ENCODE measurements at regions not wholly inside any gene's neighbourhood (a gene's known extent, or its start where the extent isn't known, plus 50 kb on each side); places are given as distances from the start of the nearest gene placed in this dataset.
A peak's percentile ranks its signal among the peaks of the same experiment; 100 is the strongest.

DNA sequence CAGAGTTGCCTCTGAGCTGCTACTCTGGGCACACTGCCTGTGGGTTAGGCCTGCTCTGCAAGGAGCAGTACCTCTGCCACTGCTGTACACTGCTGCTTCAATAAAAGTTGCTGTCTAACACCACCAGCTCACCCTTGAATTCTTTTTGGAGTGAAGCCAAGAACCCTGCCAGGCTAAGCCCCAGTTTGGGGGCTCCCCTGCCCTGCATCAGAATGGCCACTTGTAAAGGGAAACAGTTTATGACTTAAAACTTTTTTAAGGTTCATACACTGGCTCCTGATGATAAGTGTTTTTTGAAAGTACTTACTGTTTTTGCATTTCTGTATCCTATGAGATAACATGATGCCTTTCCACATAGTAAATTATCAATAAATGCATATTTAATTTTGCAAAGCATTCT, 310.0 kb downstream of the LMO4 start:
- POLR2A ChIA-PET (ENCODE audit: low non-redundant PET) = no interaction called here
- DNase-seq (ENCODE audit: low spot score) = peak; percentile 9
- Histone ChIP-seq H3K36me3 (ENCODE audit: insufficient read depth, low read length, poor library complexity, severe bottlenecking) (no peaks in the 10 kb centered on the region), H3K27me3 (replicated peaks; ENCODE audit: insufficient read depth, low read depth, low read length, poor library complexity) (no peaks in the 10 kb centered on the region), H3K4me1 (ENCODE audit: insufficient read depth, low read length, poor library complexity, severe bottlenecking) (peaks cover 7% of the 10 kb centered on the region), H3K27ac (ENCODE audit: low read depth, low read length, poor library complexity, severe bottlenecking) (no peak overlapping the region), H3K4me3 (ENCODE audit: low read depth, low read length, poor library complexity, severe bottlenecking) (no peak overlapping the region), H3K9me3 (ENCODE audit: low read depth, low read length, poor library complexity, severe bottlenecking) (no peaks in the 10 kb centered on the region)
- BruUV-seq (replicated peaks) = no TSS peak
- TF ChIP-seq CTCF (conservative IDR thresholded peaks at IDR 0.05; ENCODE audit: low read depth, low read length) (no peak), EZH2 (IDR thresholded peaks at IDR 0.05; ENCODE audit: borderline replicate concordance, low read depth, low read length, poor library complexity, severe bottlenecking) (no peak)
- CTCF ChIA-PET = no interaction called here
- intact Hi-C loops (cut with micrococcal nuclease; ENCODE audit: unreplicated experiment) = no loop called here

DNA sequence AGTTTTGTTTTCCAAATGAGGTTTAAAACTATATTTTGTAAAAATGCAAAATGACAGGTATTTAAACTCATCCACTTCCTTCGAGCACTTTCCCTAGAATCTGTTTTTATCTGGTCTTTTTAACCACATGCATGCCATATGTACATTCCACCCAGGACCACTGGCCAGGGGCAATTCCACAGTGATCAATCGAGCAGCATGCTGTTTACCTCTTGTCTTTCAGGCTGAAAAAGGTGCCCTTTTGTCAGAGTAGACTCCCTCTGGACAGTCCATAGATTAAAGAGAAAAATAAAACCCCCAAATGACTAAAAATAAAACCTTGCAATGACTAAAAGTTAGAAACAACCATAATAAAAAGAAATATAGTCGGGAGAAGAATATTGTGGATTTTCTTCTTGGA, 313.3 kb downstream of the LMO4 start:
- Histone ChIP-seq H3K4me3 (ENCODE audit: low read depth, low read length, poor library complexity, severe bottlenecking) (no peak overlapping the region), H3K36me3 (ENCODE audit: insufficient read depth, low read length, poor library complexity, severe bottlenecking) (no peaks in the 10 kb centered on the region), H3K27ac (ENCODE audit: low read depth, low read length, poor library complexity, severe bottlenecking) (no peak overlapping the region), H3K4me1 (ENCODE audit: insufficient read depth, low read length, poor library complexity, severe bottlenecking) (peaks cover 14% of the 10 kb centered on the region), H3K9me3 (ENCODE audit: low read depth, low read length, poor library complexity, severe bottlenecking) (no peaks in the 10 kb centered on the region), H3K27me3 (replicated peaks; ENCODE audit: insufficient read depth, low read depth, low read length, poor library complexity) (no peaks in the 10 kb centered on the region)
- no TSS peak for BruUV-seq (replicated peaks)
- ChIA-PET CTCF (no interaction called here), POLR2A (ENCODE audit: low non-redundant PET) (no interaction called here)
- intact Hi-C loops (cut with micrococcal nuclease; ENCODE audit: unreplicated experiment) = no loop called here
- DNase-seq (ENCODE audit: low spot score) = no peak
- TF ChIP-seq EZH2 (IDR thresholded peaks at IDR 0.05; ENCODE audit: borderline replicate concordance, low read depth, low read length, poor library complexity, severe bottlenecking) (no peak), CTCF (conservative IDR thresholded peaks at IDR 0.05; ENCODE audit: low read depth, low read length) (no peak)

GRCh38 chr1:87642581-87643221, 314.0 kb downstream of the LMO4 start:
- intact Hi-C loops (cut with micrococcal nuclease; ENCODE audit: unreplicated experiment) = no loop called here
- ChIA-PET CTCF (no interaction called here), POLR2A (ENCODE audit: low non-redundant PET) (no interaction called here)
- Histone ChIP-seq H3K27ac (ENCODE audit: low read depth, low read length, poor library complexity, severe bottlenecking) (no peak overlapping the region), H3K4me1 (ENCODE audit: insufficient read depth, low read length, poor library complexity, severe bottlenecking) (peaks cover 14% of the 10 kb centered on the region), H3K27me3 (replicated peaks; ENCODE audit: insufficient read depth, low read depth, low read length, poor library complexity) (no peaks in the 10 kb centered on the region), H3K9me3 (ENCODE audit: low read depth, low read length, poor library complexity, severe bottlenecking) (no peaks in the 10 kb centered on the region), H3K4me3 (ENCODE audit: low read depth, low read length, poor library complexity, severe bottlenecking) (no peak overlapping the region), H3K36me3 (ENCODE audit: insufficient read depth, low read length, poor library complexity, severe bottlenecking) (no peaks in the 10 kb centered on the region)
- no TSS peak for BruUV-seq (replicated peaks)
- peak; percentile 86 for DNase-seq (ENCODE audit: low spot score)
- no peak for TF ChIP-seq CTCF (conservative IDR thresholded peaks at IDR 0.05; ENCODE audit: low read depth, low read length)
- no peak for TF ChIP-seq EZH2 (IDR thresholded peaks at IDR 0.05; ENCODE audit: borderline replicate concordance, low read depth, low read length, poor library complexity, severe bottlenecking)

All from A673 (cell line).